ENCODE measurements at regions not wholly inside any gene's neighbourhood (a gene's known extent, or its start where the extent isn't known, plus 50 kb on each side); places are given as distances from the start of the nearest gene placed in this dataset.

DNA sequence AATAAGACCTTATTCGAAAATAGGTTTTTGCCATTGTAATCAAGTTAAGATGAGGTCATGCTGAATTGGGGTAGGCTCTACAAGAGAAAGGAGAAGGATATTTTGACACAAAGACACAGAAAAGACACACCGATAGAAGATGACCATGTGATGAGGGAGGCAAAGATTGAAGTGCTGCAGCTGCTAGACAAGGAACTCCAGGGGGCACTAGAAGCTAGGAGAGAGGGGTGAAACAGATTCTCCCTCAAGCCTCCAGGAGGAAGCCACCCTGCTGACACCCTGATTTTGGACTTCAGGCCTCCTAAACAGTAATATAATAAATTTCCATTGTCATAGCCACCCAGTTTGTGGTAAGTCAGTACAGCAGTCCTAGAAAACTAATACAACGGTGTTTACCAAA is 506.8 kb upstream of the CAMK1G start:
- TF ChIP-seq TCF7L2 (IDR thresholded peaks at IDR 0.05; ENCODE audit: low read depth, low read length): no peak
- TF ChIP-seq, protein P1, sequence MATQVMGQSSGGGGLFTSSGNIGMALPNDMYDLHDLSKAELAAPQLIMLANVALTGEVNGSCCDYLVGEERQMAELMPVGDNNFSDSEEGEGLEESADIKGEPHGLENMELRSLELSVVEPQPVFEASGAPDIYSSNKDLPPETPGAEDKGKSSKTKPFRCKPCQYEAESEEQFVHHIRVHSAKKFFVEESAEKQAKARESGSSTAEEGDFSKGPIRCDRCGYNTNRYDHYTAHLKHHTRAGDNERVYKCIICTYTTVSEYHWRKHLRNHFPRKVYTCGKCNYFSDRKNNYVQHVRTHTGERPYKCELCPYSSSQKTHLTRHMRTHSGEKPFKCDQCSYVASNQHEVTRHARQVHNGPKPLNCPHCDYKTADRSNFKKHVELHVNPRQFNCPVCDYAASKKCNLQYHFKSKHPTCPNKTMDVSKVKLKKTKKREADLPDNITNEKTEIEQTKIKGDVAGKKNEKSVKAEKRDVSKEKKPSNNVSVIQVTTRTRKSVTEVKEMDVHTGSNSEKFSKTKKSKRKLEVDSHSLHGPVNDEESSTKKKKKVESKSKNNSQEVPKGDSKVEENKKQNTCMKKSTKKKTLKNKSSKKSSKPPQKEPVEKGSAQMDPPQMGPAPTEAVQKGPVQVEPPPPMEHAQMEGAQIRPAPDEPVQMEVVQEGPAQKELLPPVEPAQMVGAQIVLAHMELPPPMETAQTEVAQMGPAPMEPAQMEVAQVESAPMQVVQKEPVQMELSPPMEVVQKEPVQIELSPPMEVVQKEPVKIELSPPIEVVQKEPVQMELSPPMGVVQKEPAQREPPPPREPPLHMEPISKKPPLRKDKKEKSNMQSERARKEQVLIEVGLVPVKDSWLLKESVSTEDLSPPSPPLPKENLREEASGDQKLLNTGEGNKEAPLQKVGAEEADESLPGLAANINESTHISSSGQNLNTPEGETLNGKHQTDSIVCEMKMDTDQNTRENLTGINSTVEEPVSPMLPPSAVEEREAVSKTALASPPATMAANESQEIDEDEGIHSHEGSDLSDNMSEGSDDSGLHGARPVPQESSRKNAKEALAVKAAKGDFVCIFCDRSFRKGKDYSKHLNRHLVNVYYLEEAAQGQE (IDR thresholded peaks at IDR 0.05; ENCODE audit: insufficient read depth in 1 of 2, low read depth in 2 of 2, low read length in 1 of 2): no peak
- TF ChIP-seq POLR2AphosphoS5 (IDR thresholded peaks at IDR 0.05; ENCODE audit: low read depth, low read length): no peak
- TF ChIP-seq, protein P2, sequence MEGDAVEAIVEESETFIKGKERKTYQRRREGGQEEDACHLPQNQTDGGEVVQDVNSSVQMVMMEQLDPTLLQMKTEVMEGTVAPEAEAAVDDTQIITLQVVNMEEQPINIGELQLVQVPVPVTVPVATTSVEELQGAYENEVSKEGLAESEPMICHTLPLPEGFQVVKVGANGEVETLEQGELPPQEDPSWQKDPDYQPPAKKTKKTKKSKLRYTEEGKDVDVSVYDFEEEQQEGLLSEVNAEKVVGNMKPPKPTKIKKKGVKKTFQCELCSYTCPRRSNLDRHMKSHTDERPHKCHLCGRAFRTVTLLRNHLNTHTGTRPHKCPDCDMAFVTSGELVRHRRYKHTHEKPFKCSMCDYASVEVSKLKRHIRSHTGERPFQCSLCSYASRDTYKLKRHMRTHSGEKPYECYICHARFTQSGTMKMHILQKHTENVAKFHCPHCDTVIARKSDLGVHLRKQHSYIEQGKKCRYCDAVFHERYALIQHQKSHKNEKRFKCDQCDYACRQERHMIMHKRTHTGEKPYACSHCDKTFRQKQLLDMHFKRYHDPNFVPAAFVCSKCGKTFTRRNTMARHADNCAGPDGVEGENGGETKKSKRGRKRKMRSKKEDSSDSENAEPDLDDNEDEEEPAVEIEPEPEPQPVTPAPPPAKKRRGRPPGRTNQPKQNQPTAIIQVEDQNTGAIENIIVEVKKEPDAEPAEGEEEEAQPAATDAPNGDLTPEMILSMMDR (IDR thresholded peaks at IDR 0.05): peak; percentile 24; the same call in 1 of the 2 replicates
- peak; percentile 4 for DNase-seq (ENCODE audit: low read depth, low spot score)
- CTCF ChIA-PET: no interaction called here

DNA sequence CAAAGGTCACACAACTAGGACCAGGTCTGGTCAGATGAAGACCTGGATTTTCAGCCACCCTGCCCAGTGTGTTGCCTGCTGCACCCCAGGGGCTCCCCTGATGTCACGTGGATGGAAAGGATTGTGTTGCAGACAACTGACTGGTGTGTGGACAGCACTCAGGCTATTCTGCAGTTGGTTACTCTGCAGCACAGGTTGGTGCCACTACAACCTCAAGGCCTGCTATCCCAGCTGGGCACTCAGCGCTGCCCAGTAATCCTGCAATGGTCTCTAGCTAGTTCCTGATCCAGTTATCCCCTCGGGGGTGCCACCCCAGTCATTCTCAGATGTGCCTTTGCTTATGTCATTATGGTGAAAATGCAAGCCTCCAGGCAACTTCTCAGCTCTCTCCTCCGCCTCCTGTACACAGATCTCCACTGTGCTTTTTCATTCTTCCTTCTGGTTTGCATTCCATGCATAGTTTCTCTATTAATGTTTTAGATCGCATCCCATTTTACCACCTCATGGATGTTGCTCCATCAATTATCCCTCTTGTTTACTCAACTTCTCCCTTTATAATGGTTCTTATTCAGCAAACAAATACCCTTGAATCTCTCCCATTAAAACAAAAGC is 503.2 kb upstream of the CAMK1G start:
- intact Hi-C loops (cut with micrococcal nuclease; ENCODE audit: unreplicated experiment): no loop called here
- no peak overlapping the region for H3K27ac ChIP-seq (ENCODE audit: low read length)
- no peaks in the 10 kb centered on the region for H3K9me3 ChIP-seq (ENCODE audit: control insufficient read depth, insufficient read depth, low read depth, low read length)
- H3K4me1 ChIP-seq (ENCODE audit: control insufficient read depth, insufficient read depth, low read length): no peaks in the 10 kb centered on the region
- ATAC-seq (no peak), DNase-seq (ENCODE audit: low read depth, low spot score) (no peak)
- ChIA-PET POLR2A (no interaction called here), CTCF (no interaction called here)
- no TSS peak for BruUV-seq (replicated peaks)
- no peak overlapping the region for H3K4me3 ChIP-seq (ENCODE audit: low read depth in 2 of 2, low read length in 2 of 2)
- no peaks in the 10 kb centered on the region for H3K27me3 ChIP-seq (ENCODE audit: control insufficient read depth, insufficient read depth, low read length)
- H3K36me3 ChIP-seq (ENCODE audit: control insufficient read depth, insufficient read depth, low read length): no peaks in the 10 kb centered on the region
- TF ChIP-seq, protein P1 (IDR thresholded peaks at IDR 0.05; ENCODE audit: insufficient read depth in 1 of 2, low read depth in 2 of 2, low read length in 1 of 2): no peak
- TF ChIP-seq, protein P2 (IDR thresholded peaks at IDR 0.05): no peak
- TF ChIP-seq SIN3A (IDR thresholded peaks at IDR 0.05; ENCODE audit: borderline replicate concordance, insufficient read depth, low read depth, low read length): no peak
- in situ Hi-C loops (cut with HindIII; ENCODE audit: low pct_unique_long_range_greater_than_20kb, low sequenced_read_pairs): no loop called here

More for the DNA sequence above, 506.8 kb upstream of the CAMK1G start:
- Histone ChIP-seq H3K27ac (ENCODE audit: low read length) (no peak overlapping the region), H3K4me1 (ENCODE audit: control insufficient read depth, insufficient read depth, low read length) (no peaks in the 10 kb centered on the region), H3K4me3 (ENCODE audit: low read depth in 2 of 2, low read length in 2 of 2) (no peak overlapping the region), H3K36me3 (ENCODE audit: control insufficient read depth, insufficient read depth, low read length) (no peaks in the 10 kb centered on the region), H3K9me3 (ENCODE audit: control insufficient read depth, insufficient read depth, low read depth, low read length) (no peaks in the 10 kb centered on the region), H3K27me3 (ENCODE audit: control insufficient read depth, insufficient read depth, low read length) (no peaks in the 10 kb centered on the region)
- intact Hi-C loops (cut with micrococcal nuclease; ENCODE audit: unreplicated experiment): no loop called here
- in situ Hi-C loops (cut with HindIII; ENCODE audit: low pct_unique_long_range_greater_than_20kb, low sequenced_read_pairs): no loop called here
- no peak for ATAC-seq
- no TSS peak for BruUV-seq (replicated peaks)
- POLR2A ChIA-PET: no interaction called here
